ENCODE measurements at regions not wholly inside any gene's neighbourhood (a gene's known extent, or its start where the extent isn't known, plus 50 kb on each side); places are given as distances from the start of the nearest gene placed in this dataset.

DNA sequence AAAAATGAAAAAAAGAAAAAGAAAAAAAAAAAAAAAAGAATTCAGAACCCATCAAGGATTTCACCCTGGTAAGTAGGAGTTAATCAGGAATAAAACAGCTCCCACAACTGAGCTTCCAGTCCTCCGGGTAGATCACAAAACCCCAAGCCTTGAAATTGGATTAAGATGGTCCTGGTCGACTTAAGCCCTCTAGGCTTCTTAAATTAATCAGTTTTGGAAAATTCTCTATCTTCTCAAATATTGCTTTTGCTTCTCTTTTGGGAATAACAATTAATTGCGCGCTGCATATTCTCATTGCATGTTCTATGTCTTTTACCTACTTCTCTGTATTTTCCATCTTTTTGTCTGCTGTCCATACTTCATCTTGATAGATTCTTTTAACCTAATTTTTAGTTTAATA is 348.0 kb upstream of the MEX3C start (continued):
- TF ChIP-seq MTA2 (IDR thresholded peaks at IDR 0.05; ENCODE audit: low read depth): no peak
- TF ChIP-seq, protein P1, sequence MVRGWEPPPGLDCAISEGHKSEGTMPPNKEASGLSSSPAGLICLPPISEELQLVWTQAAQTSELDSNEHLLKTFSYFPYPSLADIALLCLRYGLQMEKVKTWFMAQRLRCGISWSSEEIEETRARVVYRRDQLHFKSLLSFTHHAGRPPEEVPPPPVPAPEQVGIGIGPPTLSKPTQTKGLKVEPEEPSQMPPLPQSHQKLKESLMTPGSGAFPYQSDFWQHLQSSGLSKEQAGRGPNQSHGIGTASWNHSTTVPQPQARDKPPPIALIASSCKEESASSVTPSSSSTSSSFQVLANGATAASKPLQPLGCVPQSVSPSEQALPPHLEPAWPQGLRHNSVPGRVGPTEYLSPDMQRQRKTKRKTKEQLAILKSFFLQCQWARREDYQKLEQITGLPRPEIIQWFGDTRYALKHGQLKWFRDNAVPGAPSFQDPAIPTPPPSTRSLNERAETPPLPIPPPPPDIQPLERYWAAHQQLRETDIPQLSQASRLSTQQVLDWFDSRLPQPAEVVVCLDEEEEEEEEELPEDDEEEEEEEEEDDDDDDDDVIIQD (CRISPR knock-in tag; IDR thresholded peaks at IDR 0.05): no peak
- no peak for TF ChIP-seq ESRRB (CRISPR knock-in tag; IDR thresholded peaks at IDR 0.05; ENCODE audit: borderline replicate concordance)
- no peak for TF ChIP-seq ZNF785 (CRISPR knock-in tag; IDR thresholded peaks at IDR 0.05)
- no peak for TF ChIP-seq SP1 (CRISPR knock-in tag; IDR thresholded peaks at IDR 0.05)
- TF ChIP-seq CAMTA2 (CRISPR knock-in tag; conservative IDR thresholded peaks at IDR 0.05): no peak
- no peak for TF ChIP-seq TEAD1 (CRISPR knock-in tag; IDR thresholded peaks at IDR 0.05)
- no peak for TF ChIP-seq CHCHD3 (CRISPR knock-in tag; IDR thresholded peaks at IDR 0.05)
- TF ChIP-seq JUND (IDR thresholded peaks at IDR 0.05; ENCODE audit: borderline replicate concordance, low read depth, low read length): no peak
- TF ChIP-seq JUND (tag; IDR thresholded peaks at IDR 0.05; ENCODE audit: borderline replicate concordance, low read depth, low read length): no peak
- no peak for TF ChIP-seq NR1H2 (CRISPR knock-in tag; IDR thresholded peaks at IDR 0.05)
- no peak for TF ChIP-seq POLR2H (tag; IDR thresholded peaks at IDR 0.05; ENCODE audit: low read depth)
- TF ChIP-seq, protein P2, sequence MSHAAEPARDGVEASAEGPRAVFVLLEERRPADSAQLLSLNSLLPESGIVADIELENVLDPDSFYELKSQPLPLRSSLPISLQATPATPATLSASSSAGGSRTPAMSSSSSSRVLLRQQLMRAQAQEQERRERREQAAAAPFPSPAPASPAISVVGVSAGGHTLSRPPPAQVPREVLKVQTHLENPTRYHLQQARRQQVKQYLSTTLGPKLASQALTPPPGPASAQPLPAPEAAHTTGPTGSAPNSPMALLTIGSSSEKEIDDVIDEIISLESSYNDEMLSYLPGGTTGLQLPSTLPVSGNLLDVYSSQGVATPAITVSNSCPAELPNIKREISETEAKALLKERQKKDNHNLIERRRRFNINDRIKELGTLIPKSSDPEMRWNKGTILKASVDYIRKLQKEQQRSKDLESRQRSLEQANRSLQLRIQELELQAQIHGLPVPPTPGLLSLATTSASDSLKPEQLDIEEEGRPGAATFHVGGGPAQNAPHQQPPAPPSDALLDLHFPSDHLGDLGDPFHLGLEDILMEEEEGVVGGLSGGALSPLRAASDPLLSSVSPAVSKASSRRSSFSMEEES (CRISPR knock-in tag; IDR thresholded peaks at IDR 0.05): no peak
- TF ChIP-seq ZNF445 (CRISPR knock-in tag; IDR thresholded peaks at IDR 0.05; ENCODE audit: low read depth): no peak

All from K562 (cell line).